K562 (cell line): ENCODE measurements at regions not wholly inside any gene's neighbourhood (a gene's known extent, or its start where the extent isn't known, plus 50 kb on each side); places are given as distances from the start of the nearest gene placed in this dataset.
"Not testable (repeated sequence)": the region's sequence is repeated elsewhere in the genome, so short reads cannot be mapped to it uniquely, and the experiment has no call there.

ENCODE experiments used
- ATAC-seq: fragments of 200-7000 bp; cut with Tn5 transposase; 3 replicates; pipeline ENCODE4 v1.9.1; 2020; ENCODE audit warnings: moderate library complexity
- BruUV-seq: library from RNA; stranded (reverse); fragments of 400-500 nt; replicated peaks from 2 replicates; lab custom pipeline; 2021; lab: Mats Ljungman, UMichigan
- CTCF ChIA-PET: fragments of 300-600 bp; formaldehyde crosslinking; extraction: SDS; loops from one replicate; lab custom pipeline; 2021; ENCODE audit warnings: low intra/inter-chr PET ratio; lab: Yijun Ruan, JAX
- POLR2A ChIA-PET: fragments of 300-600, 350-650 bp; sonication (Branson Sonifier 250); formaldehyde crosslinking; extraction: SDS; loops from one replicate; lab custom pipeline; 2021; ENCODE audit warnings: antibody characterized with exemption, inconsistent platforms; lab: Yijun Ruan, JAX
- DNase-seq, 4 experiments: peaks; one replicate each; pipeline versions ENCODE4 v3.0.0 to v3.0.0-alpha.2; 2011 to 2018; ENCODE audit warnings: low spot score in 3 of 4, mixed read lengths in 3 of 4; ENCODE audit errors: extremely low read depth in 1 of 4
- FAIRE-seq: peaks from 2 replicates; lab custom pipeline; 2011; peaks lifted over from hg19 to GRCh38; lab: Jason Lieb, UNC
- H2AFZ ChIP-seq: 2 replicates; pipeline ENCODE4 v1.6.0; 2011; ENCODE audit warnings: low read depth, low read length, control low read depth, inconsistent platforms
- H3K27ac ChIP-seq: fragments of 200-600 bp; 3 replicates; pipeline ENCODE4 v1.8.0; 2011; ENCODE audit warnings: low read depth, mild to moderate bottlenecking, control low read depth, inconsistent platforms, low read length, moderate library complexity, mixed read lengths; ENCODE audit errors: extremely low read depth
- H3K27me3 ChIP-seq, 2 experiments: fragments of 300-600 bp in 1 of 2; 2 replicates in 1 of 2; 3 replicates in 1 of 2; pipeline versions ENCODE4 v1.6.0 to v1.8.0; 2011; ENCODE audit warnings: inconsistent platforms in 2 of 2, low read length in 2 of 2, mild to moderate bottlenecking in 1 of 2, mixed read lengths in 1 of 2, moderate library complexity in 1 of 2; ENCODE audit not compliant: control insufficient read depth in 2 of 2, insufficient read depth in 2 of 2
- H3K36me3 ChIP-seq: fragments of 300-600 bp; 3 replicates; pipeline ENCODE4 v1.8.0; 2011; ENCODE audit warnings: mild to moderate bottlenecking, low read length, inconsistent platforms; ENCODE audit not compliant: control insufficient read depth, insufficient read depth
- H3K4me1 ChIP-seq, 2 experiments: fragments of 200-600 bp in 1 of 2; replicated peaks in 1 of 2; 2 replicates in 1 of 2; 3 replicates in 1 of 2; pipeline versions ENCODE4 v1.5.1 to v1.8.0; 2011; ENCODE audit warnings: inconsistent platforms in 2 of 2, low read length in 2 of 2, mild to moderate bottlenecking in 1 of 2, mixed read lengths in 1 of 2, moderate library complexity in 1 of 2; ENCODE audit not compliant: control insufficient read depth in 2 of 2, insufficient read depth in 2 of 2
- H3K4me2 ChIP-seq: 2 replicates; pipeline ENCODE4 v1.6.1; 2011; ENCODE audit warnings: low read length, control low read depth, inconsistent platforms, mixed read lengths; ENCODE audit not compliant: insufficient read depth
- H3K4me3 ChIP-seq: fragments of 200-600 bp; sonication (generic), shearing (Covaris generic); 2 replicates; pipeline ENCODE4 v1.5.1; 2016; ENCODE audit warnings: control low read depth, inconsistent platforms
- H3K79me2 ChIP-seq: fragments of 200-600 bp; 3 replicates; pipeline ENCODE4 v1.8.0; 2011; ENCODE audit warnings: low read length, inconsistent platforms; ENCODE audit not compliant: control insufficient read depth, insufficient read depth
- H3K9ac ChIP-seq, 2 experiments: 2 replicates each; pipeline versions ENCODE4 v1.6.0 to v1.6.1; 2011; ENCODE audit warnings: low read depth in 2 of 2, low read length in 2 of 2, control low read depth in 1 of 2, inconsistent platforms in 1 of 2, mild to moderate bottlenecking in 1 of 2, mixed read lengths in 1 of 2; ENCODE audit not compliant: insufficient read depth in 1 of 2
- H3K9me1 ChIP-seq: one replicate; pipeline ENCODE4 v1.6.0; 2011; ENCODE audit warnings: inconsistent platforms, mild to moderate bottlenecking, low read length, moderate library complexity; ENCODE audit not compliant: control insufficient read depth, insufficient read depth
- H3K9me3 ChIP-seq: replicated peaks from 2 replicates; pipeline ENCODE4 v1.5.1; 2011; ENCODE audit warnings: low read depth, low read length, inconsistent platforms; ENCODE audit not compliant: control insufficient read depth, insufficient read depth
- H4K20me1 ChIP-seq: replicated peaks from 2 replicates; pipeline ENCODE4 v1.6.1; 2011; ENCODE audit warnings: low read length, inconsistent platforms, mixed read lengths; ENCODE audit not compliant: control insufficient read depth, insufficient read depth
- C11orf30 ChIP-seq: fragments of 450-650 bp; IDR thresholded peaks from 2 replicates; pipeline ENCODE4 v1.6.1; 2016; ENCODE audit warnings: low read depth, mild to moderate bottlenecking
- FOXK1 ChIP-seq: sonication (generic); formaldehyde crosslinking; IDR thresholded peaks from 2 replicates; pipeline ENCODE4 v1.8.0; 2022; ENCODE audit warnings: missing genetic modification reagents, mild to moderate bottlenecking, borderline replicate concordance
- GATA2 ChIP-seq: sonication (generic); formaldehyde crosslinking; IDR thresholded peaks from 2 replicates; pipeline ENCODE4 v1.4.0; 2020; ENCODE audit warnings: mild to moderate bottlenecking, missing genetic modification reagents
- MAFG ChIP-seq: fragments of 450-650 bp; conservative IDR thresholded peaks from 2 replicates; pipeline ENCODE4 v1.6.1; 2016; ENCODE audit warnings: missing genetic modification characterization, missing compliant biosample characterization
- NFE2L1 ChIP-seq: fragments of 450-650 bp; IDR thresholded peaks from 2 replicates; pipeline ENCODE4 v1.6.1; 2016; ENCODE audit warnings: missing genetic modification characterization, low read depth, mild to moderate bottlenecking, missing compliant biosample characterization, moderate library complexity, borderline replicate concordance
- WGBS: fragments of 100-300 bp; shearing (Covaris generic); methylation state at CpG from one replicate; pipeline ENCODE4 v1.1.6; 2016; ENCODE audit warnings: low coverage, mixed read lengths; ENCODE audit not compliant: insufficient coverage; ENCODE audit errors: missing lambda C conversion rate; 5-methylcytosine and 5-hydroxymethylcytosine counted together
- in situ Hi-C: fragments of 300-500 bp; cut with MboI; formaldehyde crosslinking; loops from 4 replicates; pipeline ENCODE4 v1.15.0; 2018; ENCODE audit warnings: inconsistent platforms, mixed read lengths
- intact Hi-C: fragments of 100-400 bp; cut with micrococcal nuclease; formaldehyde crosslinking; loops from 2 replicates; pipeline ENCODE4 v1.14.2; 2022

GRCh38 chr14:106006716-106007115, 480.3 kb downstream of the TMEM121 start:
- BruUV-seq, H4K20me1 ChIP-seq, H3K36me3 ChIP-seq, H3K9me1 ChIP-seq, intact Hi-C loops, H3K4me1 ChIP-seq, FAIRE-seq, H3K9ac ChIP-seq, H3K27ac ChIP-seq, H3K4me2 ChIP-seq, H3K4me3 ChIP-seq, CTCF ChIA-PET, POLR2A ChIA-PET, H2AFZ ChIP-seq, in situ Hi-C loops, ATAC-seq, H3K9me3 ChIP-seq, DNase-seq, H3K79me2 ChIP-seq, H3K27me3 ChIP-seq: not testable (repeated sequence)
- 44% methylated on average over 5 of the region's 10 CpGs for WGBS

DNA sequence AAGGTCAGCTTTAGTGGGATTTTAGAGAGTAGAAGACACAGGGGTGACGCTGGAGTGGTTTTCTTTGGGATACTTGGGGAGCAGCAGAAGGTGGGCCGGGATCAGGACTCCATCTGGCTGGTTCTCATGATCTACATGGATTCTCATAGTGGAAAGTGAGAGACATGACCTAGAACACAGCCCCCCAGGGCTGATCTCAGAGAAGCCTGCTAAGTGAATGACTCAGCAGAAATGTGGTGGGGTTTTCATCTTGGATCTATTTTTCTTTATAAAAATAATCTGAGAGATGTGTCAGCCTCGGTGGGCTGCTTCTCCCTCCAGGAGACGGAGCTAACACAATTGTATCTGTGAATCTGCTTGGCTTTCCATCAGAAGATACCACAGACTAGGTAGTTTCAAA, 484.4 kb downstream of the TMEM121 start:
- POLR2A ChIA-PET = no interaction called here
- FAIRE-seq = no peak
- Histone ChIP-seq H4K20me1 (no peaks in the 10 kb centered on the region), H3K9me1 (no peaks in the 10 kb centered on the region), H3K27me3 (no peaks in the 10 kb centered on the region), H3K4me3 (no peak overlapping the region), H3K9me3 (no peaks in the 10 kb centered on the region), H2AFZ (no peak overlapping the region), H3K27ac (no peak overlapping the region), H3K36me3 (no peaks in the 10 kb centered on the region), H3K9ac (no peak overlapping the region), H3K4me2 (no peak overlapping the region), H3K79me2 (no peaks in the 10 kb centered on the region), H3K4me1 (no peaks in the 10 kb centered on the region)
- intact Hi-C loops = no loop called here
- TF ChIP-seq GATA2 (CRISPR knock-in tag) = no peak
- TF ChIP-seq FOXK1 (CRISPR knock-in tag) = no peak
- 0 out of 2 replicates have a peak, but pooled peaks have one; percentile 12 for TF ChIP-seq NFE2L1 (tag)
- TF ChIP-seq MAFG (tag) = 0 out of 2 replicates have a peak, but pooled peaks have one; percentile 31
- 0 out of 2 replicates have a peak, but pooled peaks have one; percentile 17 for TF ChIP-seq C11orf30
- 0% methylated on average over 4 of the region's 4 CpGs for WGBS
- no peak for DNase-seq
- CTCF ChIA-PET = interaction anchor here (0.7 kb wide), 1 partner anchor 298 kb away, joined by 4 read pairs; no protein-coding TSS in a partner anchor
- BruUV-seq = no TSS peak
- no peak for ATAC-seq
- in situ Hi-C loops = no loop called here
